HCT116 (cell line): ENCODE measurements at regions not wholly inside any gene's neighbourhood (a gene's known extent, or its start where the extent isn't known, plus 50 kb on each side); places are given as distances from the start of the nearest gene placed in this dataset.

Source experiments
- ATAC-seq: fragments of 200-7000 bp; cut with Tn5 transposase; 2 replicates; pipeline ENCODE4 v1.9.1; 2020; ENCODE audit warnings: mild to moderate bottlenecking, moderate library complexity
- BruUV-seq: library from RNA; stranded (reverse); fragments of 400-500 nt; replicated peaks from 2 replicates; lab custom pipeline; 2021; lab: Mats Ljungman, UMichigan
- CTCF ChIA-PET: fragments of 300-600 bp; sonication (Branson Sonifier 250); formaldehyde crosslinking; loops from one replicate; lab custom pipeline; 2021; ENCODE audit warnings: antibody characterized with exemption; lab: Charles Lee
- POLR2A ChIA-PET: fragments of 300-600, 350-600 bp; sonication (Branson Sonifier 250); formaldehyde crosslinking; loops from one replicate; lab custom pipeline; 2021; ENCODE audit warnings: antibody characterized with exemption; lab: Charles Lee
- RAD21 ChIA-PET, 2 experiments: fragments of 300-600 bp; sonication (Branson Sonifier 250); formaldehyde crosslinking; loops; one replicate each; lab custom pipeline; 2023; ENCODE audit warnings: low total read pairs in 2 of 2; ENCODE audit not compliant: uncharacterized antibody in 2 of 2, unreplicated experiment in 2 of 2, low non-redundant PET in 1 of 2; lab: Charles Lee
- DNase-seq: peaks from one replicate; pipeline ENCODE4 v3.0.0-alpha.2; 2010; ENCODE audit warnings: low read depth, low spot score
- H2AFZ ChIP-seq: fragments of 200-600 bp; shearing (Covaris generic), sonication (generic); 2 replicates; pipeline ENCODE4 v1.6.1; 2017; ENCODE audit warnings: low read depth, mixed run types, mixed read lengths, antibody characterized with exemption, low read length; ENCODE audit not compliant: poor library complexity, severe bottlenecking
- H3K27ac ChIP-seq: 2 replicates; pipeline ENCODE4 v1.5.1; 2012; ENCODE audit warnings: low read depth, low read length
- H3K27me3 ChIP-seq: fragments of 200-600 bp; sonication (generic); 2 replicates; pipeline ENCODE4 v1.6.1; 2016; ENCODE audit warnings: mixed run types, low read length, mixed read lengths; ENCODE audit not compliant: insufficient read depth
- H3K36me3 ChIP-seq, 2 experiments: fragments of 200-500 bp in 1 of 2; fragments of 200-600 bp in 1 of 2; sonication (Bioruptor generic) in 1 of 2; sonication (generic) in 1 of 2; 2 replicates each; pipeline versions ENCODE4 v1.5.1 to v1.6.1; 2014 to 2016; ENCODE audit warnings: low read length in 2 of 2, inconsistent platforms in 1 of 2, mixed read lengths in 1 of 2, mixed run types in 1 of 2; ENCODE audit not compliant: insufficient read depth in 2 of 2, control insufficient read depth in 1 of 2
- H3K4me1 ChIP-seq, 2 experiments: fragments of 200-600 bp in 1 of 2; sonication (generic) in 1 of 2; 2 replicates each; pipeline versions ENCODE4 v1.5.1 to v1.6.1; 2012 to 2017; ENCODE audit warnings: low read length in 2 of 2, inconsistent platforms in 1 of 2, mild to moderate bottlenecking in 1 of 2, mixed read lengths in 1 of 2, mixed run types in 1 of 2, moderate library complexity in 1 of 2; ENCODE audit not compliant: insufficient read depth in 2 of 2, control insufficient read depth in 1 of 2
- H3K4me2 ChIP-seq: fragments of 200-600 bp; sonication (generic); 2 replicates; pipeline ENCODE4 v1.6.1; 2017; ENCODE audit warnings: mixed run types, low read length, mixed read lengths
- H3K4me3 ChIP-seq, 2 experiments: fragments of 200-600 bp in 1 of 2; sonication (generic) in 1 of 2; replicated peaks in 1 of 2; 2 replicates each; pipeline ENCODE4 v1.5.1; 2011 to 2016; ENCODE audit warnings: low read length in 2 of 2, control low read depth in 1 of 2, low read depth in 1 of 2, mild to moderate bottlenecking in 1 of 2, mixed read lengths in 1 of 2, mixed run types in 1 of 2
- H3K79me2 ChIP-seq: fragments of 200-600 bp; sonication (generic); 2 replicates; pipeline ENCODE4 v1.6.1; 2017; ENCODE audit warnings: mild to moderate bottlenecking, mixed run types, low read length, moderate library complexity, mixed read lengths; ENCODE audit not compliant: insufficient read depth
- H3K9ac ChIP-seq: fragments of 200-600 bp; sonication (generic); 2 replicates; pipeline ENCODE4 v1.6.1; 2016; ENCODE audit warnings: low read length, mixed read lengths
- H3K9me2 ChIP-seq: fragments of 200-600 bp; sonication (generic), shearing (Covaris generic); 2 replicates; pipeline ENCODE4 v1.6.1; 2017; ENCODE audit warnings: mixed run types, mild to moderate bottlenecking, moderate library complexity; ENCODE audit not compliant: insufficient read depth
- H3K9me3 ChIP-seq, 2 experiments: fragments of 200-500 bp in 1 of 2; fragments of 200-600 bp in 1 of 2; sonication (Bioruptor generic) in 1 of 2; sonication (generic) in 1 of 2; 2 replicates each; pipeline ENCODE4 v1.6.1; 2014 to 2017; ENCODE audit warnings: low read length in 2 of 2, mixed read lengths in 2 of 2, inconsistent platforms in 1 of 2, low read depth in 1 of 2, mild to moderate bottlenecking in 1 of 2, mixed run types in 1 of 2, moderate library complexity in 1 of 2; ENCODE audit not compliant: control insufficient read depth in 1 of 2, insufficient read depth in 1 of 2
- H4K20me1 ChIP-seq: fragments of 200-600 bp; sonication (generic), shearing (Covaris generic); 2 replicates; pipeline ENCODE4 v1.6.1; 2017; ENCODE audit warnings: mixed run types, mild to moderate bottlenecking, moderate library complexity; ENCODE audit not compliant: insufficient read depth
- CBX3 ChIP-seq: IDR thresholded peaks from 2 replicates; pipeline ENCODE4 v1.6.1; 2012; ENCODE audit warnings: low read depth
- EGR1 ChIP-seq: IDR thresholded peaks from 2 replicates; pipeline ENCODE4 v1.6.1; 2012; ENCODE audit warnings: low read depth
- ELF1 ChIP-seq: IDR thresholded peaks from 2 replicates; pipeline ENCODE4 v1.6.1; 2012; ENCODE audit warnings: low read depth, borderline replicate concordance
- EZH2 ChIP-seq: fragments of 200-600 bp; sonication (generic); IDR thresholded peaks from 2 replicates; pipeline ENCODE4 v1.6.1; 2017; ENCODE audit warnings: antibody characterized with exemption, mixed run types
- EZH2phosphoT487 ChIP-seq: fragments of 200-600 bp; IDR thresholded peaks from 2 replicates; pipeline ENCODE4 v1.6.1; 2018; ENCODE audit warnings: antibody characterized with exemption, borderline replicate concordance
- FOSL1 ChIP-seq: IDR thresholded peaks from 2 replicates; pipeline ENCODE4 v1.6.1; 2012; ENCODE audit warnings: low read depth
- JUND ChIP-seq: IDR thresholded peaks from 2 replicates; pipeline ENCODE4 v1.6.1; 2012
- POLR2A ChIP-seq: IDR thresholded peaks from 2 replicates; pipeline ENCODE4 v1.7.0; 2011; ENCODE audit warnings: borderline replicate concordance; ENCODE audit not compliant: insufficient read depth, insufficient read length; ENCODE audit errors: extremely low read depth
- POLR2AphosphoS5 ChIP-seq: IDR thresholded peaks from 2 replicates; pipeline ENCODE4 v1.6.1; 2011; ENCODE audit warnings: mild to moderate bottlenecking, low read depth, low read length, moderate library complexity
- RAD21 ChIP-seq: IDR thresholded peaks from 2 replicates; pipeline ENCODE4 v1.6.1; 2012; ENCODE audit warnings: low read depth, mild to moderate bottlenecking
- SIN3A ChIP-seq: IDR thresholded peaks from 2 replicates; pipeline ENCODE4 v1.6.1; 2012; ENCODE audit warnings: low read depth
- TCF7L2 ChIP-seq: IDR thresholded peaks from 2 replicates; pipeline ENCODE4 v1.7.0; 2011; ENCODE audit warnings: borderline replicate concordance, inconsistent platforms; ENCODE audit not compliant: insufficient read depth, insufficient read length; ENCODE audit errors: extremely low read depth
- YY1 ChIP-seq: IDR thresholded peaks from 2 replicates; pipeline ENCODE4 v1.6.1; 2011; ENCODE audit warnings: low read length, low read depth, moderate library complexity, mild to moderate bottlenecking; ENCODE audit not compliant: insufficient replicate concordance; ENCODE audit errors: extremely low read depth
- ZFX ChIP-seq: fragments of 450-650 bp; IDR thresholded peaks from 2 replicates; pipeline ENCODE4 v1.6.1; 2017
- ZNF274 ChIP-seq: fragments of 200-500 bp; sonication (Bioruptor generic); IDR thresholded peaks from 2 replicates; pipeline ENCODE4 v1.6.1; 2014; ENCODE audit warnings: mild to moderate bottlenecking, low read depth, low read length, inconsistent platforms
- intact Hi-C: fragments of 100-400 bp; cut with micrococcal nuclease; formaldehyde crosslinking; loops from 2 replicates; pipeline ENCODE4 v1.10.0; 2022
- TF ChIP-seq, protein P1 (sequence below): IDR thresholded peaks from 2 replicates; pipeline ENCODE4 v1.6.1; 2011; ENCODE audit warnings: mild to moderate bottlenecking, low read length, moderate library complexity; ENCODE audit not compliant: insufficient replicate concordance; ENCODE audit errors: extremely low read depth
- TF ChIP-seq, protein P2 (sequence below): IDR thresholded peaks from 2 replicates; pipeline ENCODE4 v1.6.1; 2012

DNA sequence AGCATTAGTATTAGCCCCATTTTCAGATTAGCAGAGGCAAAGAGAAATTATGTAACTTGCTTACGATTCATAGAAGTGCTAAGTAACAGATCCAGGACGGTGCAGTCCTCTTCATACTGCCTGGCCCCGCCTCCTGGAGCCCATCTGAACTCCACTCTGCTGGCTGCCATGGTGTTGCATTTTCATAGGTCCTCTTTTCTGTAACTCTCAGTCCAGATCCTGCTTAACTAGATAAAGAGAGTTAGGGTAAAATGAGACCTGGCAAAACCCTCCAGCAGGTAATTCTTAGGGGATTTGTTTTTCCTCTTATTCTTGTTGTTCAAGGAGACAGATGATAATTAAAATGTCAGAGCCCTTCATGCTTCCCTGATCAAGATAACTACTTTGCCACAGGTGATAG is 135.1 kb upstream of the EFNA5 start:
- Histone ChIP-seq H3K36me3 (no peaks in the 10 kb centered on the region), H3K4me1 (peaks cover 8 to 18% of the 10 kb centered on the region in 2 experiments; a peak in 3 of 4 replicates), H3K4me3 (no peak overlapping the region), H4K20me1 (no peaks in the 10 kb centered on the region), H3K79me2 (no peaks in the 10 kb centered on the region), H3K9me2 (no peaks in the 10 kb centered on the region), H3K27ac (no peak overlapping the region), H3K27me3 (no peaks in the 10 kb centered on the region), H2AFZ (no peak overlapping the region), H3K9me3 (no peaks in the 10 kb centered on the region), H3K4me2 (no peak overlapping the region), H3K9ac (no peak overlapping the region)
- no peak for DNase-seq
- POLR2A ChIA-PET: no interaction called here
- no TSS peak for BruUV-seq
- intact Hi-C loops: no loop called here
- RAD21 ChIA-PET: no interaction called here
- TF ChIP-seq POLR2AphosphoS5 (no peak), CBX3 (no peak), ELF1 (no peak), FOSL1 (no peak), POLR2A (no peak), ZNF274 (no peak), RAD21 (no peak), ZFX (no peak), SIN3A (no peak), EGR1 (no peak), JUND (no peak), EZH2 (no peak), TCF7L2 (no peak), EZH2phosphoT487 (no peak), YY1 (no peak)
- TF ChIP-seq, protein P1, sequence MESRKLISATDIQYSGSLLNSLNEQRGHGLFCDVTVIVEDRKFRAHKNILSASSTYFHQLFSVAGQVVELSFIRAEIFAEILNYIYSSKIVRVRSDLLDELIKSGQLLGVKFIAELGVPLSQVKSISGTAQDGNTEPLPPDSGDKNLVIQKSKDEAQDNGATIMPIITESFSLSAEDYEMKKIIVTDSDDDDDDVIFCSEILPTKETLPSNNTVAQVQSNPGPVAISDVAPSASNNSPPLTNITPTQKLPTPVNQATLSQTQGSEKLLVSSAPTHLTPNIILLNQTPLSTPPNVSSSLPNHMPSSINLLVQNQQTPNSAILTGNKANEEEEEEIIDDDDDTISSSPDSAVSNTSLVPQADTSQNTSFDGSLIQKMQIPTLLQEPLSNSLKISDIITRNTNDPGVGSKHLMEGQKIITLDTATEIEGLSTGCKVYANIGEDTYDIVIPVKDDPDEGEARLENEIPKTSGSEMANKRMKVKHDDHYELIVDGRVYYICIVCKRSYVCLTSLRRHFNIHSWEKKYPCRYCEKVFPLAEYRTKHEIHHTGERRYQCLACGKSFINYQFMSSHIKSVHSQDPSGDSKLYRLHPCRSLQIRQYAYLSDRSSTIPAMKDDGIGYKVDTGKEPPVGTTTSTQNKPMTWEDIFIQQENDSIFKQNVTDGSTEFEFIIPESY: no peak
- TF ChIP-seq, protein P2, sequence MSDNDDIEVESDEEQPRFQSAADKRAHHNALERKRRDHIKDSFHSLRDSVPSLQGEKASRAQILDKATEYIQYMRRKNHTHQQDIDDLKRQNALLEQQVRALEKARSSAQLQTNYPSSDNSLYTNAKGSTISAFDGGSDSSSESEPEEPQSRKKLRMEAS: no peak
- ATAC-seq: no peak
- CTCF ChIA-PET: interaction anchor here (1.0 kb wide), 1 partner anchor 9 kb away, joined by 3 read pairs; no protein-coding TSS in a partner anchor
